ENCODE measurements at regions not wholly inside any gene's neighbourhood (a gene's known extent, or its start where the extent isn't known, plus 50 kb on each side); places are given as distances from the start of the nearest gene placed in this dataset.

GRCh38 chr13:104099750-104100149, 1033.5 kb upstream of the SLC10A2 start:
- DNase-seq, result no peak
- H3K36me3 ChIP-seq (ENCODE audit: low read depth), result no peaks in the 10 kb centered on the region
- H3K27ac ChIP-seq, result no peak overlapping the region
- no peaks in the 10 kb centered on the region for H3F3A ChIP-seq (ENCODE audit: insufficient read depth)
- no peaks in the 10 kb centered on the region for H3K79me2 ChIP-seq (ENCODE audit: insufficient read depth)
- no peaks in the 10 kb centered on the region for H4K20me1 ChIP-seq (ENCODE audit: insufficient read depth)
- no peak overlapping the region for H3K9ac ChIP-seq
- H3K27me3 ChIP-seq (replicated peaks; ENCODE audit: insufficient read depth), result no peaks in the 10 kb centered on the region
- in situ Hi-C loops (cut with MboI), result no loop called here
- H3K4me3 ChIP-seq, result no peak overlapping the region
- no peaks in the 10 kb centered on the region for H3K9me2 ChIP-seq (ENCODE audit: insufficient read depth)
- no peak for TF ChIP-seq EZH2phosphoT487 (IDR thresholded peaks at IDR 0.05; ENCODE audit: insufficient read depth, low read depth)
- TF ChIP-seq EZH2 (IDR thresholded peaks at IDR 0.05; ENCODE audit: insufficient read depth, poor library complexity, severe bottlenecking), result no peak
- no peaks in the 10 kb centered on the region for H3K4me1 ChIP-seq (ENCODE audit: insufficient read depth)
- H3K9me3 ChIP-seq (ENCODE audit: low read depth), result no peaks in the 10 kb centered on the region
- no peak overlapping the region for H2AFZ ChIP-seq
- H3K4me2 ChIP-seq (ENCODE audit: unreplicated experiment), result no peak overlapping the region

GRCh38 chr13:104098421-104098820, 1032.2 kb upstream of the SLC10A2 start:
- no peaks in the 10 kb centered on the region for H3K9me2 ChIP-seq (ENCODE audit: insufficient read depth)
- H3K36me3 ChIP-seq (ENCODE audit: low read depth), result no peaks in the 10 kb centered on the region
- DNase-seq, result no peak
- H2AFZ ChIP-seq, result no peak overlapping the region
- no peaks in the 10 kb centered on the region for H3K4me1 ChIP-seq (ENCODE audit: insufficient read depth)
- H3K27me3 ChIP-seq (replicated peaks; ENCODE audit: insufficient read depth), result no peaks in the 10 kb centered on the region
- no peak overlapping the region for H3K27ac ChIP-seq
- 31 to 44% methylated on average over 4 of the region's 4 CpGs for WGBS, 2 experiments (ENCODE audit: low coverage in 1 of 2, low lambda C conversion rate in 2 of 2, missing lambda C conversion rate in 2 of 2)
- no peak overlapping the region for H3K4me3 ChIP-seq
- no peaks in the 10 kb centered on the region for H3K9me3 ChIP-seq (ENCODE audit: low read depth)
- no peaks in the 10 kb centered on the region for H3K79me2 ChIP-seq (ENCODE audit: insufficient read depth)
- in situ Hi-C loops (cut with MboI), result no loop called here
- TF ChIP-seq EZH2 (IDR thresholded peaks at IDR 0.05; ENCODE audit: insufficient read depth, poor library complexity, severe bottlenecking), result no peak
- TF ChIP-seq EZH2phosphoT487 (IDR thresholded peaks at IDR 0.05; ENCODE audit: insufficient read depth, low read depth), result no peak
- no peak overlapping the region for H3K9ac ChIP-seq
- H3K4me2 ChIP-seq (ENCODE audit: unreplicated experiment), result no peak overlapping the region
- no peaks in the 10 kb centered on the region for H3F3A ChIP-seq (ENCODE audit: insufficient read depth)
- H4K20me1 ChIP-seq (ENCODE audit: insufficient read depth), result no peaks in the 10 kb centered on the region

GRCh38 chr13:104086759-104087158, 1020.5 kb upstream of the SLC10A2 start:
- in situ Hi-C loops (cut with MboI), result no loop called here
- H3F3A ChIP-seq (ENCODE audit: insufficient read depth), result no peaks in the 10 kb centered on the region
- TF ChIP-seq EZH2 (IDR thresholded peaks at IDR 0.05; ENCODE audit: insufficient read depth, poor library complexity, severe bottlenecking), result no peak
- TF ChIP-seq EZH2phosphoT487 (IDR thresholded peaks at IDR 0.05; ENCODE audit: insufficient read depth, low read depth), result no peak
- 14 to 19% methylated on average over 5 of the region's 5 CpGs for WGBS, 2 experiments (ENCODE audit: low coverage in 1 of 2, low lambda C conversion rate in 2 of 2, missing lambda C conversion rate in 2 of 2)
- no peaks in the 10 kb centered on the region for H4K20me1 ChIP-seq (ENCODE audit: insufficient read depth)
- H3K4me1 ChIP-seq (ENCODE audit: insufficient read depth), result no peaks in the 10 kb centered on the region
- H3K4me2 ChIP-seq (ENCODE audit: unreplicated experiment), result no peak overlapping the region
- no peaks in the 10 kb centered on the region for H3K27me3 ChIP-seq (replicated peaks; ENCODE audit: insufficient read depth)
- H3K9me2 ChIP-seq (ENCODE audit: insufficient read depth), result no peaks in the 10 kb centered on the region
- no peak for DNase-seq
- no peak overlapping the region for H2AFZ ChIP-seq
- no peak overlapping the region for H3K9ac ChIP-seq
- H3K9me3 ChIP-seq (ENCODE audit: low read depth), result no peaks in the 10 kb centered on the region
- no peaks in the 10 kb centered on the region for H3K79me2 ChIP-seq (ENCODE audit: insufficient read depth)
- H3K36me3 ChIP-seq (ENCODE audit: low read depth), result no peaks in the 10 kb centered on the region
- H3K27ac ChIP-seq, result no peak overlapping the region
- no peak overlapping the region for H3K4me3 ChIP-seq

DNA sequence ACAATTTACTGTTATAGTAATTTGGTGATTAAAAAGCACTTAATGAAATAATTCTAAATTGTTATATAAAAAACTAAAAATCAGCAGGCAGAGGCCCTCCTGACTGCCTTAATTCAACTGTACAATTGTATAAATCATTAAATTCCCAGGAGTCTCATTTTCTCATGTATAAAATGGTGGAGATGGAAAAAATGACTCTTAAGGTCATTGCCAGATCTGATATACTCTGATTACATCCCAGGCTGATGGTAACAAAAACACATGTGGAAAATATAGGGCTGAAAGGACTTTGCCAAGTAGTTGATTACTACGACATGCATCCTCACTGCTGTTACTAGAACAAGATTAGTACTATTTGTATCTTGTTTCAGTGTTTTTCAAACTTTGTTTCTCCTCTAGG, 1020.0 kb upstream of the SLC10A2 start:
- Histone ChIP-seq H3K9me2 (ENCODE audit: insufficient read depth) (no peaks in the 10 kb centered on the region), H4K20me1 (ENCODE audit: insufficient read depth) (no peaks in the 10 kb centered on the region), H3K4me3 (no peak overlapping the region), H3K9ac (no peak overlapping the region), H3K27ac (no peak overlapping the region), H2AFZ (no peak overlapping the region), H3K27me3 (replicated peaks; ENCODE audit: insufficient read depth) (no peaks in the 10 kb centered on the region), H3K4me2 (ENCODE audit: unreplicated experiment) (no peak overlapping the region), H3F3A (ENCODE audit: insufficient read depth) (no peaks in the 10 kb centered on the region), H3K4me1 (ENCODE audit: insufficient read depth) (no peaks in the 10 kb centered on the region), H3K36me3 (ENCODE audit: low read depth) (no peaks in the 10 kb centered on the region), H3K9me3 (ENCODE audit: low read depth) (no peaks in the 10 kb centered on the region), H3K79me2 (ENCODE audit: insufficient read depth) (no peaks in the 10 kb centered on the region)
- no peak for DNase-seq
- TF ChIP-seq EZH2 (IDR thresholded peaks at IDR 0.05; ENCODE audit: insufficient read depth, poor library complexity, severe bottlenecking), result no peak
- TF ChIP-seq EZH2phosphoT487 (IDR thresholded peaks at IDR 0.05; ENCODE audit: insufficient read depth, low read depth), result no peak
- 4 to 14% methylated on average over 1 of the region's 1 CpG for WGBS, 2 experiments (ENCODE audit: low coverage in 1 of 2, low lambda C conversion rate in 2 of 2, missing lambda C conversion rate in 2 of 2)
- in situ Hi-C loops (cut with MboI), result no loop called here

- WGBS, 2 experiments (ENCODE audit: low coverage in 1 of 2, low lambda C conversion rate in 2 of 2, missing lambda C conversion rate in 2 of 2), result 9 to 17% methylated on average over 4 of the region's 4 CpGs
- H3K4me1 ChIP-seq (ENCODE audit: insufficient read depth), result no peaks in the 10 kb centered on the region
- no peak overlapping the region for H2AFZ ChIP-seq
- no peaks in the 10 kb centered on the region for H3F3A ChIP-seq (ENCODE audit: insufficient read depth)
- in situ Hi-C loops (cut with MboI), result no loop called here
- no peaks in the 10 kb centered on the region for H3K9me2 ChIP-seq (ENCODE audit: insufficient read depth)
- H3K4me2 ChIP-seq (ENCODE audit: unreplicated experiment), result no peak overlapping the region
- H3K27me3 ChIP-seq (replicated peaks; ENCODE audit: insufficient read depth), result no peaks in the 10 kb centered on the region
- H4K20me1 ChIP-seq (ENCODE audit: insufficient read depth), result no peaks in the 10 kb centered on the region
- no peaks in the 10 kb centered on the region for H3K79me2 ChIP-seq (ENCODE audit: insufficient read depth)
- H3K36me3 ChIP-seq (ENCODE audit: low read depth), result no peaks in the 10 kb centered on the region
- H3K27ac ChIP-seq, result no peak overlapping the region
- no peaks in the 10 kb centered on the region for H3K9me3 ChIP-seq (ENCODE audit: low read depth)
- DNase-seq, result no peak
- no peak overlapping the region for H3K4me3 ChIP-seq
- no peak overlapping the region for H3K9ac ChIP-seq
- TF ChIP-seq EZH2 (IDR thresholded peaks at IDR 0.05; ENCODE audit: insufficient read depth, poor library complexity, severe bottlenecking) (no peak), EZH2phosphoT487 (IDR thresholded peaks at IDR 0.05; ENCODE audit: insufficient read depth, low read depth) (no peak)
Observed at GRCh38 chr13:104085611-104086010, 1019.4 kb upstream of the SLC10A2 start.
